ENCODE measurements at regions not wholly inside any gene's neighbourhood (a gene's known extent, or its start where the extent isn't known, plus 50 kb on each side); places are given as distances from the start of the nearest gene placed in this dataset.

DNA sequence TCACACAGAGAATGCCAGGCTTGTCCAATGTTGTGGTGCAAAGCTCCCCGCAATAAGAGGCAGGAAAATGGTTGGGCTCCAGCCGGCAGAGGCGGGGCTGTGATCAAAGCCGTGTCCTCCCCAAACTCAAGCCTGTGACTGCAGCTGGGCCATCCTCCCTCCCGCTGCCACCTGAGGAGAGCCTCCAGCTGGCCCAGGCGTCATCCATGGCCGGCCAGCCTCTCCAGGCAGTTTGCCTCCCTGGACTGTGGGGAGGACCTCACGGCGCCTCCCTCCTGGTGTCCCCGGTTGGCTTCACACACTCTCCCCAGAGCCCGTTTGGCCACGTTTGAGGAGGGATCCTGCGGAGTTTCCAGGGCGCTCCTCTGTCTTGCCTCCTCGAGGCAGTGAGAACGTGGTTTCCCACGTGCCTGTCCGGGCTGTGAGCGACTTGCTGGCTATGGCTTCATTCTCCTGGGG, 134.1 kb downstream of the IRF8 start:
- no peak for TF ChIP-seq CTCF (IDR thresholded peaks at IDR 0.05)
- no peak for TF ChIP-seq POLR2A (IDR thresholded peaks at IDR 0.05)

All from testis (tissue), 2 donors.